HepG2 (cell line): ENCODE measurements at regions not wholly inside any gene's neighbourhood (a gene's known extent, or its start where the extent isn't known, plus 50 kb on each side); places are given as distances from the start of the nearest gene placed in this dataset.

Experiments
- ESRRA ChIP-seq: sonication (generic); formaldehyde crosslinking; IDR thresholded peaks from 2 replicates; pipeline ENCODE4 v1.5.1; 2020; ENCODE audit warnings: mild to moderate bottlenecking, low read depth, missing genetic modification reagents
- GABPA ChIP-seq, 2 experiments: IDR thresholded peaks; 2 replicates each; pipeline ENCODE4 v1.6.1; 2011 to 2016; ENCODE audit warnings: low read depth in 2 of 2, low read length in 1 of 2, missing biosample characterization in 1 of 2, missing genetic modification characterization in 1 of 2
- JUN ChIP-seq: sonication (generic); formaldehyde crosslinking; IDR thresholded peaks from 2 replicates; pipeline ENCODE4 v1.4.0; 2020; ENCODE audit warnings: mild to moderate bottlenecking, missing genetic modification reagents
- MAZ ChIP-seq, 2 experiments: sonication (generic) in 1 of 2; formaldehyde crosslinking in 1 of 2; IDR thresholded peaks; 2 replicates each; pipeline versions ENCODE4 v1.5.0 to v1.6.1; 2012 to 2020; ENCODE audit warnings: low read depth in 2 of 2, mild to moderate bottlenecking in 2 of 2, borderline replicate concordance in 1 of 2, improper control_type of control experiment in 1 of 2, low read length in 1 of 2, missing genetic modification reagents in 1 of 2, moderate library complexity in 1 of 2
- MTA3 ChIP-seq: sonication (generic); formaldehyde crosslinking; IDR thresholded peaks from 2 replicates; pipeline ENCODE4 v1.4.0; 2020; ENCODE audit warnings: missing genetic modification reagents
- PAX8 ChIP-seq: sonication (generic); formaldehyde crosslinking; IDR thresholded peaks from 2 replicates; pipeline ENCODE4 v1.8.0; 2022; ENCODE audit warnings: mild to moderate bottlenecking, missing genetic modification reagents, borderline replicate concordance
- PCBP2 ChIP-seq: fragments of 200-400 bp; formaldehyde crosslinking; optimal IDR thresholded peaks from 2 replicates; pipeline ENCODE3; 2018; ENCODE audit warnings: low read length, low read depth; ENCODE audit not compliant: poor library complexity, severe bottlenecking
- RARA ChIP-seq: IDR thresholded peaks from 2 replicates; pipeline ENCODE4 v1.6.1; 2016; ENCODE audit warnings: missing genetic modification reagents, missing compliant biosample characterization
- RORA ChIP-seq: sonication (generic); formaldehyde crosslinking; IDR thresholded peaks from 2 replicates; pipeline ENCODE4 v1.5.0; 2020; ENCODE audit warnings: mild to moderate bottlenecking, missing genetic modification reagents, moderate library complexity
- TAF1 ChIP-seq: sonication (generic); formaldehyde crosslinking; IDR thresholded peaks from 2 replicates; pipeline ENCODE4 v1.4.0; 2020; ENCODE audit warnings: missing genetic modification reagents
- TARDBP ChIP-seq: sonication (generic); formaldehyde crosslinking; IDR thresholded peaks from 2 replicates; pipeline ENCODE4 v1.8.0; 2022; ENCODE audit warnings: mild to moderate bottlenecking, missing genetic modification reagents
- ZNF326 ChIP-seq: sonication (generic); formaldehyde crosslinking; IDR thresholded peaks from 2 replicates; pipeline ENCODE4 v1.4.0; 2020; ENCODE audit warnings: missing genetic modification reagents, borderline replicate concordance
- TF ChIP-seq, protein P1 (sequence below): sonication (generic); formaldehyde crosslinking; IDR thresholded peaks from 2 replicates; pipeline ENCODE4 v1.5.0; 2020; ENCODE audit warnings: mild to moderate bottlenecking, missing genetic modification reagents, moderate library complexity
- TF ChIP-seq, protein P2 (sequence below): sonication (generic); formaldehyde crosslinking; conservative IDR thresholded peaks from 2 replicates; pipeline ENCODE4 v1.5.0; 2020; ENCODE audit warnings: missing genetic modification reagents

DNA sequence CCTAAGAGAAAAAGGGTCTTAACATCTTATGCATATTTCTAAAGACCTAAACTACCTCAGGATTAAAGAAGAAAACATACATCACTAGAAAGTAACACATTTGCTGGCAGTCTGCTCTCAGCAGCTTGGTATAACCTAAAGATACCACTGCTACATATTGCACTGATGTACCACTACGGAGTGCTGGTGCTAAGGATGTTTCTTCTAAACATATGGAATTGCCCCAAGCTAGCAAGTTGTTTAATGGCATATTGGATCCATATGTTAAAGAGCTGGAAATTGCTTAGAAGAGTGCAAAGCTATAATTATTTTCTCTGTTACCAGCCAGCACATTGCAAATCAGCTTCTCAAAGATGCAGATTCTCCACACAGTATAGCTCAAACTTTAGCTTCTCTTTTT lies 436.5 kb upstream of the GALNTL6 start:
- TF ChIP-seq ESRRA (CRISPR knock-in tag): no peak
- no peak for TF ChIP-seq RARA (CRISPR knock-in tag)
- no peak for TF ChIP-seq RORA (CRISPR knock-in tag)
- TF ChIP-seq PAX8 (CRISPR knock-in tag): no peak
- no peak for TF ChIP-seq MAZ (IDR thresholded peaks at IDR 0.05; ENCODE audit: borderline replicate concordance, low read depth, low read length)
- no peak for TF ChIP-seq MAZ (CRISPR knock-in tag; IDR thresholded peaks at IDR 0.05; ENCODE audit: low read depth)
- no peak for TF ChIP-seq PCBP2
- TF ChIP-seq, protein P1, sequence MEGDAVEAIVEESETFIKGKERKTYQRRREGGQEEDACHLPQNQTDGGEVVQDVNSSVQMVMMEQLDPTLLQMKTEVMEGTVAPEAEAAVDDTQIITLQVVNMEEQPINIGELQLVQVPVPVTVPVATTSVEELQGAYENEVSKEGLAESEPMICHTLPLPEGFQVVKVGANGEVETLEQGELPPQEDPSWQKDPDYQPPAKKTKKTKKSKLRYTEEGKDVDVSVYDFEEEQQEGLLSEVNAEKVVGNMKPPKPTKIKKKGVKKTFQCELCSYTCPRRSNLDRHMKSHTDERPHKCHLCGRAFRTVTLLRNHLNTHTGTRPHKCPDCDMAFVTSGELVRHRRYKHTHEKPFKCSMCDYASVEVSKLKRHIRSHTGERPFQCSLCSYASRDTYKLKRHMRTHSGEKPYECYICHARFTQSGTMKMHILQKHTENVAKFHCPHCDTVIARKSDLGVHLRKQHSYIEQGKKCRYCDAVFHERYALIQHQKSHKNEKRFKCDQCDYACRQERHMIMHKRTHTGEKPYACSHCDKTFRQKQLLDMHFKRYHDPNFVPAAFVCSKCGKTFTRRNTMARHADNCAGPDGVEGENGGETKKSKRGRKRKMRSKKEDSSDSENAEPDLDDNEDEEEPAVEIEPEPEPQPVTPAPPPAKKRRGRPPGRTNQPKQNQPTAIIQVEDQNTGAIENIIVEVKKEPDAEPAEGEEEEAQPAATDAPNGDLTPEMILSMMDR (CRISPR knock-in tag): no peak
- no peak for TF ChIP-seq JUN (CRISPR knock-in tag)
- no peak for TF ChIP-seq TARDBP (CRISPR knock-in tag)
- no peak for TF ChIP-seq MTA3 (CRISPR knock-in tag)
- TF ChIP-seq ZNF326 (CRISPR knock-in tag): no peak
- TF ChIP-seq, protein P2, sequence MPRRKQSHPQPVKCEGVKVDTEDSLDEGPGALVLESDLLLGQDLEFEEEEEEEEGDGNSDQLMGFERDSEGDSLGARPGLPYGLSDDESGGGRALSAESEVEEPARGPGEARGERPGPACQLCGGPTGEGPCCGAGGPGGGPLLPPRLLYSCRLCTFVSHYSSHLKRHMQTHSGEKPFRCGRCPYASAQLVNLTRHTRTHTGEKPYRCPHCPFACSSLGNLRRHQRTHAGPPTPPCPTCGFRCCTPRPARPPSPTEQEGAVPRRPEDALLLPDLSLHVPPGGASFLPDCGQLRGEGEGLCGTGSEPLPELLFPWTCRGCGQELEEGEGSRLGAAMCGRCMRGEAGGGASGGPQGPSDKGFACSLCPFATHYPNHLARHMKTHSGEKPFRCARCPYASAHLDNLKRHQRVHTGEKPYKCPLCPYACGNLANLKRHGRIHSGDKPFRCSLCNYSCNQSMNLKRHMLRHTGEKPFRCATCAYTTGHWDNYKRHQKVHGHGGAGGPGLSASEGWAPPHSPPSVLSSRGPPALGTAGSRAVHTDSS (CRISPR knock-in tag): no peak
- TF ChIP-seq TAF1 (CRISPR knock-in tag): no peak
- TF ChIP-seq GABPA (IDR thresholded peaks at IDR 0.05; ENCODE audit: low read depth, low read length): no peak
- no peak for TF ChIP-seq GABPA (CRISPR knock-in tag; IDR thresholded peaks at IDR 0.05; ENCODE audit: low read depth)
